NB4 (cell line): ENCODE measurements at regions not wholly inside any gene's neighbourhood (a gene's known extent, or its start where the extent isn't known, plus 50 kb on each side); places are given as distances from the start of the nearest gene placed in this dataset.

Experiments
- DNase-seq: peaks from one replicate; pipeline ENCODE4 v3.0.0; 2010; ENCODE audit warnings: low read depth
- H3K4me3 ChIP-seq: one replicate; pipeline ENCODE4 v1.5.1; 2011; ENCODE audit warnings: mild to moderate bottlenecking, low read depth, low read length, moderate library complexity
- MYC ChIP-seq: IDR thresholded peaks from 2 replicates; pipeline ENCODE4 v1.6.1; 2011; ENCODE audit warnings: low read depth, low read length
- POLR2A ChIP-seq: IDR thresholded peaks from 2 replicates; pipeline ENCODE4 v1.6.1; 2011; ENCODE audit warnings: mild to moderate bottlenecking; ENCODE audit not compliant: insufficient read length; ENCODE audit errors: extremely low read depth
- TF ChIP-seq, protein P1 (sequence below): IDR thresholded peaks from 2 replicates; pipeline ENCODE4 v1.6.1; 2011; ENCODE audit warnings: low read depth, low read length
- TF ChIP-seq, protein P2 (sequence below): IDR thresholded peaks from one replicate; pipeline ENCODE4 v1.5.1; 2012; ENCODE audit warnings: low read depth, low read length

DNA sequence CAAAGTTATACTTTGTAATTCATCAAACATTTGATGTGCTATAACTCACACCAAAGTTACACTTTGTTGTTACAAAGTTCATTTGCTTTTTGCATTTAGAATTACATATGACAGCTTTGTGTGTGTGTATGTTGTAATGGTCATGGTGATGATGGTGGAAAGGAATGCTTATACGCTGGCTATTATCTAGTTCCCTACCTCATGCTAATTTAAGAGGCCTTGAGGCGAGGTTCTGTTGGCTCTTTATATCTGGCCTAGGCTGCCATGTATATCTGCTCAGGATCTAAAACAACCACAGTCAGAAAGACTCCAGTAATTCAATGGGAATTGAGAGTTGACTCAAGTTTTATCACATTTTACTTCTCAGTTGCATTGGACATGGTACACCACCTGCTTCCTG, 123.4 kb downstream of the SLC17A6 start:
- no peak for DNase-seq
- H3K4me3 ChIP-seq, result no peak overlapping the region
- TF ChIP-seq MYC, result no peak
- TF ChIP-seq, protein P1, sequence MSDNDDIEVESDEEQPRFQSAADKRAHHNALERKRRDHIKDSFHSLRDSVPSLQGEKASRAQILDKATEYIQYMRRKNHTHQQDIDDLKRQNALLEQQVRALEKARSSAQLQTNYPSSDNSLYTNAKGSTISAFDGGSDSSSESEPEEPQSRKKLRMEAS, result no peak
- TF ChIP-seq POLR2A, result no peak
- TF ChIP-seq, protein P2, sequence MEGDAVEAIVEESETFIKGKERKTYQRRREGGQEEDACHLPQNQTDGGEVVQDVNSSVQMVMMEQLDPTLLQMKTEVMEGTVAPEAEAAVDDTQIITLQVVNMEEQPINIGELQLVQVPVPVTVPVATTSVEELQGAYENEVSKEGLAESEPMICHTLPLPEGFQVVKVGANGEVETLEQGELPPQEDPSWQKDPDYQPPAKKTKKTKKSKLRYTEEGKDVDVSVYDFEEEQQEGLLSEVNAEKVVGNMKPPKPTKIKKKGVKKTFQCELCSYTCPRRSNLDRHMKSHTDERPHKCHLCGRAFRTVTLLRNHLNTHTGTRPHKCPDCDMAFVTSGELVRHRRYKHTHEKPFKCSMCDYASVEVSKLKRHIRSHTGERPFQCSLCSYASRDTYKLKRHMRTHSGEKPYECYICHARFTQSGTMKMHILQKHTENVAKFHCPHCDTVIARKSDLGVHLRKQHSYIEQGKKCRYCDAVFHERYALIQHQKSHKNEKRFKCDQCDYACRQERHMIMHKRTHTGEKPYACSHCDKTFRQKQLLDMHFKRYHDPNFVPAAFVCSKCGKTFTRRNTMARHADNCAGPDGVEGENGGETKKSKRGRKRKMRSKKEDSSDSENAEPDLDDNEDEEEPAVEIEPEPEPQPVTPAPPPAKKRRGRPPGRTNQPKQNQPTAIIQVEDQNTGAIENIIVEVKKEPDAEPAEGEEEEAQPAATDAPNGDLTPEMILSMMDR, result no peak

DNA sequence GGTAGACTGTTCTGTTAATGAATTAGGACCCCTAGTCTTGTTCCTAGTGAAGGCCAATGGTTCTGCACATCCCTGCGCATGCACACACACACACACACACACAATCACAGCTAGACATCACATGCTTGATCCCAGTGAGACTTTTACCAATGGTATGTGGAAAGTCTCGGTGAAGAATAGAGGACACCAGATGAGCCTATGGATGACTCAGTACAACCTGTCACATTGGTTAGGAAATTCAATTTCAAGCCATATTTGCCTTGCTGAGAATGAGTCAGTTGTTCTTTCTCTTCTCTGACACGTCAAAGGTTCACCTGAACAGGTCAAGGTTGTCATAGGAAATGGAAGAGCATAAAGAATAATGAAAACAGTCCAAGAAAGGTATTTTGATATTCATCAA, 122.0 kb downstream of the SLC17A6 start:
- TF ChIP-seq, protein P2, result no peak
- TF ChIP-seq MYC (no peak), POLR2A (no peak)
- TF ChIP-seq, protein P1, result no peak
- no peak overlapping the region for H3K4me3 ChIP-seq
- no peak for DNase-seq

DNA sequence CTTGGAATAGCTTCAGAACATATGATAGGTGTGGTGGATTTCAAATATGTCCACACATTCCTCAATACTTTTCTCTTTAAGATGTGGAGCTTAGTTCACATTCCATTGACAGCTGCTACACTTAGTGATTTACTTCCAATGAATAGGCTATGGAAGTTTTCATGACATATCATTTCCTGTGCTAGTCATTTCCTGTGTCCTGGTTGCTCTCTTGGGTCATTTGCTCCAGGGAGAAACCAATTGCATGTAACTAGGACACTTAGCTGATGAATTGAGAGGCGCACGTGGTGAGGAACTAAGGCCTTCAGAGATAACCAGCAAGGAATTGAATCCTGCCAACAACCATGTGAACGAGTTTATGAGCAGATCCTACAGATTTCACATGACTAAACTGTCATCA, 120.9 kb downstream of the SLC17A6 start:
- TF ChIP-seq, protein P2, result no peak
- TF ChIP-seq MYC (no peak), POLR2A (no peak)
- TF ChIP-seq, protein P1, result no peak
- H3K4me3 ChIP-seq, result no peak overlapping the region
- no peak for DNase-seq

DNA sequence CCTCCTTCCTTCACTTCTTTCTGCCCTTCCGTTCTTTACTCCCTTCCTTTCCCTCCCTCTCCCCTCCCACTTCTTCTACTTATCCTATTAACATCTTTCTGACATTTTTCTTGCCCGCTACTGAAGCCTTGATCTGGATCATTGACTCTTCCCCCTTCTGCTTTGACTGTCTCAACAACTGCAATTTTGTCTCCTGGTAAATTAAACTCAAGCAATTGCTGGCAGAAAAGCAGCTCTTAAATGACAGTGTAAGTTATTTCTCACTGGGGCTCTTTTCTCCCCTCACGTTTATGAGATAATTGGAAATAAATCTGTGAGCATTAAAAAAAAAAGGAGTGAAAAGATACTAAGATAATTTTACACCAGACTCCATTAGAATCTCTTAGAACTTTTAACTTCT, 120.0 kb downstream of the SLC17A6 start:
- TF ChIP-seq, protein P1, result no peak
- TF ChIP-seq POLR2A, result no peak
- no peak for TF ChIP-seq MYC
- TF ChIP-seq, protein P2, result no peak
- no peak overlapping the region for H3K4me3 ChIP-seq
- DNase-seq, result no peak

DNA sequence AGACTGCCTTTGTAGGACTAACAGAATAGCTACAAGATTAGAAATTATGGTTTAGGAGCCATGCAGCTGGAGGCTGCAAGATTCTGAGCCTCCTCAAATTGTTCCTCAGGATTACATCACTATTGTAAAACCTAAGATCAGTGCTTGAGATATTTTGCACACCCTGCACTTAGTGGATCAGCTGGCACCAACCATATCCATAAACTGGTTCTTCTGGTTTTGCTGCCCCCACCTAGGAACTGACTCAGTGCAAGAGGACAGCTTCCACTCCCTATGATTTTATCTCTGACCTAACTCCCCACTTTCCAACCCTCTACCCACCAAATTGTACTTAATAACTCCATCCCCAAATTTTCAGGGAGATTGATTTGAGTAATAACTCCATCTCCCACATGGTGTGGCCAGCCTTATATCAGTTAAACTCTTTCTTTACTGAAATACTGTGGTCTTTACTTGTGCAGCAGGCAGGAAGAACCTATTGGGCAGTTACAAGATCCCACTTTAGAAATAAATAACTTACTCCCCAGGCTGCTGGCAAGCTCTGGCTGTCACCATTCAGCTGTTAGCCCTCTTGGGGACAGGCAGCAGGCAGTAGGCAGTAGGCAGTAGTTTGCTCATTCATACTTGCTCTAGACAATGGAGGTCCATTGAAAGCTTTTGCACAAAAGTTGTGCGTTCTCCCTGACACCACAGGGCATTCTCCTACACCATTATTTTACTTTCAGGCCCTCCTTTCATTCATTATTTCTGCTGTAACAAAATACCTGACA, 119.0 kb downstream of the SLC17A6 start:
- no peak overlapping the region for H3K4me3 ChIP-seq
- DNase-seq, result no peak
- TF ChIP-seq POLR2A, result no peak
- TF ChIP-seq, protein P1, result no peak
- TF ChIP-seq MYC, result no peak
- TF ChIP-seq, protein P2, result no peak
